Trophoblast cell (in vitro differentiated cells and primary cell): ENCODE measurements at regions not wholly inside any gene's neighbourhood (a gene's known extent, or its start where the extent isn't known, plus 50 kb on each side); places are given as distances from the start of the nearest gene placed in this dataset.

ENCODE experiments used
- DNase-seq, 2 donors: peaks; one replicate each; pipeline ENCODE4 v3.0.0-alpha.2; 2016
- H2AFZ ChIP-seq: 2 replicates; pipeline ENCODE4 v1.6.1; 2013; ENCODE audit warnings: low read length, moderate library complexity, mild to moderate bottlenecking; ENCODE audit not compliant: insufficient read depth, poor library complexity
- H2AK5ac ChIP-seq: 2 replicates; pipeline ENCODE4 v1.6.1; 2013; ENCODE audit warnings: mild to moderate bottlenecking, low read length
- H2BK120ac ChIP-seq: 2 replicates; pipeline ENCODE4 v1.6.1; 2013; ENCODE audit warnings: low read length, mild to moderate bottlenecking, moderate library complexity; ENCODE audit not compliant: insufficient read depth, poor library complexity
- H2BK12ac ChIP-seq: 2 replicates; pipeline ENCODE4 v1.6.1; 2013; ENCODE audit warnings: mild to moderate bottlenecking, low read length, moderate library complexity
- H2BK5ac ChIP-seq: 2 replicates; pipeline ENCODE4 v1.6.1; 2013; ENCODE audit warnings: low read length, low read depth, moderate library complexity, mild to moderate bottlenecking; ENCODE audit not compliant: poor library complexity
- H3K14ac ChIP-seq: 2 replicates; pipeline ENCODE4 v1.6.1; 2013; ENCODE audit warnings: mild to moderate bottlenecking, low read length
- H3K18ac ChIP-seq: 2 replicates; pipeline ENCODE4 v1.6.1; 2013; ENCODE audit warnings: mild to moderate bottlenecking, low read length
- H3K23ac ChIP-seq: 2 replicates; pipeline ENCODE4 v1.6.1; 2013; ENCODE audit warnings: low read length
- H3K27ac ChIP-seq: 2 replicates; pipeline ENCODE4 v1.5.1; 2013; ENCODE audit warnings: low read depth, mild to moderate bottlenecking, inconsistent platforms, low read length, moderate library complexity
- H3K27me3 ChIP-seq: 2 replicates; pipeline ENCODE4 v1.6.1; 2013; ENCODE audit warnings: inconsistent platforms, mild to moderate bottlenecking, low read length, moderate library complexity; ENCODE audit not compliant: insufficient read depth
- H3K36me3 ChIP-seq, 2 experiments: 1 replicate in 1 of 2; 2 replicates in 1 of 2; pipeline ENCODE4 v1.6.1; 2013; ENCODE audit warnings: low read length in 2 of 2, mild to moderate bottlenecking in 2 of 2, moderate library complexity in 1 of 2; ENCODE audit not compliant: insufficient read depth in 2 of 2, control insufficient read depth in 1 of 2
- H3K4ac ChIP-seq: 2 replicates; pipeline ENCODE4 v1.6.1; 2013; ENCODE audit warnings: low read depth, mild to moderate bottlenecking, low read length, moderate library complexity
- H3K4me1 ChIP-seq, 2 experiments: 1 replicate in 1 of 2; 2 replicates in 1 of 2; pipeline ENCODE4 v1.6.1; 2013; ENCODE audit warnings: low read length in 2 of 2, mild to moderate bottlenecking in 2 of 2, moderate library complexity in 1 of 2; ENCODE audit not compliant: insufficient read depth in 2 of 2, control insufficient read depth in 1 of 2
- H3K4me2 ChIP-seq: 2 replicates; pipeline ENCODE4 v1.6.1; 2013; ENCODE audit warnings: inconsistent platforms, mild to moderate bottlenecking, low read length, moderate library complexity
- H3K4me3 ChIP-seq: 2 replicates; pipeline ENCODE4 v1.5.1; 2013; ENCODE audit warnings: mild to moderate bottlenecking, low read depth, low read length, inconsistent platforms
- H3K79me1 ChIP-seq: one replicate; pipeline ENCODE4 v1.6.1; 2013; ENCODE audit warnings: low read length
- H3K79me2 ChIP-seq: 2 replicates; pipeline ENCODE4 v1.6.1; 2013; ENCODE audit warnings: low read length, mild to moderate bottlenecking; ENCODE audit not compliant: control insufficient read depth, insufficient read depth, poor library complexity
- H3K9ac ChIP-seq: 2 replicates; pipeline ENCODE4 v1.6.1; 2013; ENCODE audit warnings: mild to moderate bottlenecking, low read length
- H3K9me3 ChIP-seq: 2 replicates; pipeline ENCODE4 v1.6.1; 2013; ENCODE audit warnings: low read depth, mild to moderate bottlenecking, control low read depth, inconsistent platforms, low read length; ENCODE audit not compliant: insufficient read depth
- H4K12ac ChIP-seq: 2 replicates; pipeline ENCODE4 v1.6.1; 2013; ENCODE audit warnings: low read depth, mild to moderate bottlenecking, low read length, moderate library complexity
- H4K8ac ChIP-seq: 2 replicates; pipeline ENCODE4 v1.6.1; 2013; ENCODE audit warnings: low read depth, mild to moderate bottlenecking, low read length, moderate library complexity
- H4K91ac ChIP-seq: one replicate; pipeline ENCODE4 v1.6.1; 2013; ENCODE audit warnings: low read depth, mild to moderate bottlenecking, low read length, moderate library complexity
- WGBS: extraction: QIAGEN DNeasy Blood & Tissue Kit; methylation state at CpG from one replicate; pipeline ENCODE4 v1.1.7; 2013; ENCODE audit warnings: missing lambda C conversion rate; ENCODE audit not compliant: insufficient read length, insufficient coverage; ENCODE audit errors: extremely low coverage; 5-methylcytosine and 5-hydroxymethylcytosine counted together

GRCh38 chr18:67846422-67847098 is 330.0 kb upstream of the DSEL start:
- Histone ChIP-seq H3K4ac (no peak overlapping the region), H2AFZ (no peak overlapping the region), H2BK120ac (no peak overlapping the region), H4K12ac (no peak overlapping the region), H4K91ac (no peak overlapping the region), H3K4me3 (no peak overlapping the region), H3K27me3 (no peaks in the 10 kb centered on the region), H3K14ac (no peak overlapping the region), H3K27ac (no peak overlapping the region), H4K8ac (no peak overlapping the region), H2BK5ac (no peak overlapping the region), H3K79me1 (no peaks in the 10 kb centered on the region), H2BK12ac (no peak overlapping the region), H3K9ac (no peak overlapping the region), H3K79me2 (no peaks in the 10 kb centered on the region), H3K9me3 (no peaks in the 10 kb centered on the region), H3K4me1 (no peaks in the 10 kb centered on the region), H2AK5ac (no peak overlapping the region), H3K4me2 (no peak overlapping the region), H3K23ac (no peak overlapping the region), H3K18ac (no peak overlapping the region), H3K36me3 (no peaks in the 10 kb centered on the region)
- no CpG with 5 or more reads among the region's 4 CpGs for WGBS
- no peak for DNase-seq

- no peak overlapping the region for H3K14ac ChIP-seq
- H3K18ac ChIP-seq = no peak overlapping the region
- no peaks in the 10 kb centered on the region for H3K9me3 ChIP-seq
- H2AK5ac ChIP-seq = no peak overlapping the region
- H3K27me3 ChIP-seq = no peaks in the 10 kb centered on the region
- H2BK5ac ChIP-seq = no peak overlapping the region
- no peak for DNase-seq
- H3K4me3 ChIP-seq = no peak overlapping the region
- no peak overlapping the region for H3K4me2 ChIP-seq
- no peaks in the 10 kb centered on the region for H3K79me1 ChIP-seq
- H4K8ac ChIP-seq = no peak overlapping the region
- no peak overlapping the region for H3K23ac ChIP-seq
- no peak overlapping the region for H2BK12ac ChIP-seq
- H3K9ac ChIP-seq = no peak overlapping the region
- no peaks in the 10 kb centered on the region for H3K36me3 ChIP-seq
- no peak overlapping the region for H4K91ac ChIP-seq
- H2AFZ ChIP-seq = no peak overlapping the region
- H2BK120ac ChIP-seq = no peak overlapping the region
- no peaks in the 10 kb centered on the region for H3K79me2 ChIP-seq
- no peak overlapping the region for H4K12ac ChIP-seq
- H3K4ac ChIP-seq = no peak overlapping the region
- H3K4me1 ChIP-seq = no peaks in the 10 kb centered on the region
- no peak overlapping the region for H3K27ac ChIP-seq
Observed at GRCh38 chr18:67845035-67845434, 328.5 kb upstream of the DSEL start.

- no peak overlapping the region for H2BK5ac ChIP-seq
- H3K4me1 ChIP-seq = no peaks in the 10 kb centered on the region
- H4K8ac ChIP-seq = no peak overlapping the region
- H3K18ac ChIP-seq = no peak overlapping the region
- WGBS = no CpG with 5 or more reads among the region's 5 CpGs
- no peak overlapping the region for H2AK5ac ChIP-seq
- H4K91ac ChIP-seq = no peak overlapping the region
- H3K4ac ChIP-seq = no peak overlapping the region
- H3K9ac ChIP-seq = no peak overlapping the region
- H3K36me3 ChIP-seq = no peaks in the 10 kb centered on the region
- no peak overlapping the region for H4K12ac ChIP-seq
- H3K9me3 ChIP-seq = no peaks in the 10 kb centered on the region
- no peak overlapping the region for H2BK12ac ChIP-seq
- H2AFZ ChIP-seq = no peak overlapping the region
- no peak for DNase-seq
- H3K23ac ChIP-seq = peak overlapping the region; percentile 89
- no peak overlapping the region for H3K4me3 ChIP-seq
- H2BK120ac ChIP-seq = no peak overlapping the region
- no peak overlapping the region for H3K4me2 ChIP-seq
- H3K14ac ChIP-seq = no peak overlapping the region
- H3K27me3 ChIP-seq = no peaks in the 10 kb centered on the region
- no peak overlapping the region for H3K27ac ChIP-seq
- no peaks in the 10 kb centered on the region for H3K79me2 ChIP-seq
- H3K79me1 ChIP-seq = no peaks in the 10 kb centered on the region
Observed at GRCh38 chr18:67840379-67840778, 323.9 kb upstream of the DSEL start.

GRCh38 chr18:67818432-67818831 is 301.9 kb upstream of the DSEL start:
- H4K12ac ChIP-seq = no peak overlapping the region
- no peaks in the 10 kb centered on the region for H3K9me3 ChIP-seq
- no peak overlapping the region for H3K9ac ChIP-seq
- no peak overlapping the region for H3K23ac ChIP-seq
- no peak overlapping the region for H2AK5ac ChIP-seq
- no peak overlapping the region for H3K4me2 ChIP-seq
- no peak overlapping the region for H3K14ac ChIP-seq
- no peak overlapping the region for H2AFZ ChIP-seq
- no peak overlapping the region for H3K4me3 ChIP-seq
- no peak overlapping the region for H4K8ac ChIP-seq
- H3K4ac ChIP-seq = no peak overlapping the region
- H3K79me1 ChIP-seq = no peaks in the 10 kb centered on the region
- no peak overlapping the region for H4K91ac ChIP-seq
- H3K36me3 ChIP-seq = no peaks in the 10 kb centered on the region
- H3K27me3 ChIP-seq = no peaks in the 10 kb centered on the region
- no peaks in the 10 kb centered on the region for H3K79me2 ChIP-seq
- no peak overlapping the region for H2BK5ac ChIP-seq
- H2BK120ac ChIP-seq = no peak overlapping the region
- H3K27ac ChIP-seq = no peak overlapping the region
- H3K18ac ChIP-seq = no peak overlapping the region
- no peak overlapping the region for H2BK12ac ChIP-seq
- DNase-seq = no peak
- no CpG with 5 or more reads among the region's 2 CpGs for WGBS
- no peaks in the 10 kb centered on the region for H3K4me1 ChIP-seq
